Mesenchymal stem cell (in vitro differentiated cells and primary cell): ENCODE measurements at regions not wholly inside any gene's neighbourhood (a gene's known extent, or its start where the extent isn't known, plus 50 kb on each side); places are given as distances from the start of the nearest gene placed in this dataset.
"Not testable (repeated sequence)": the region's sequence is repeated elsewhere in the genome, so short reads cannot be mapped to it uniquely, and the experiment has no call there.

ENCODE experiments used
- DNase-seq: peaks from one replicate; pipeline ENCODE4 v3.0.0-alpha.2; 2013
- H2AFZ ChIP-seq: one replicate; pipeline ENCODE4 v1.6.1; 2013; ENCODE audit warnings: low read depth, mild to moderate bottlenecking, control low read depth, inconsistent platforms, low read length, moderate library complexity
- H2AK5ac ChIP-seq: 2 replicates; pipeline ENCODE4 v1.6.1; 2013; ENCODE audit warnings: low read length, moderate library complexity, mild to moderate bottlenecking, inconsistent platforms; ENCODE audit not compliant: severe bottlenecking
- H2BK120ac ChIP-seq: one replicate; pipeline ENCODE4 v1.6.1; 2013; ENCODE audit warnings: low read depth, mild to moderate bottlenecking, inconsistent platforms, low read length, moderate library complexity
- H2BK12ac ChIP-seq, 2 experiments: one replicate each; pipeline ENCODE4 v1.6.1; 2013; ENCODE audit warnings: inconsistent platforms in 2 of 2, low read length in 2 of 2, mild to moderate bottlenecking in 2 of 2, moderate library complexity in 2 of 2, control low read depth in 1 of 2
- H2BK15ac ChIP-seq: one replicate; pipeline ENCODE4 v1.6.1; 2013; ENCODE audit warnings: mild to moderate bottlenecking, low read depth, inconsistent platforms; ENCODE audit not compliant: poor library complexity, severe bottlenecking
- H2BK5ac ChIP-seq: 2 replicates; pipeline ENCODE4 v1.6.1; 2013; ENCODE audit warnings: low read depth, mild to moderate bottlenecking, low read length, control low read depth, inconsistent platforms; ENCODE audit not compliant: poor library complexity, severe bottlenecking
- H3K14ac ChIP-seq, 2 experiments: one replicate each; pipeline ENCODE4 v1.6.1; 2013; ENCODE audit warnings: inconsistent platforms in 2 of 2, low read length in 2 of 2, control low read depth in 1 of 2, mild to moderate bottlenecking in 1 of 2, moderate library complexity in 1 of 2
- H3K18ac ChIP-seq, 2 experiments: one replicate each; pipeline ENCODE4 v1.6.1; 2013; ENCODE audit warnings: inconsistent platforms in 2 of 2, low read length in 2 of 2, control low read depth in 1 of 2, low read depth in 1 of 2, mild to moderate bottlenecking in 1 of 2
- H3K23ac ChIP-seq, 2 experiments: one replicate each; pipeline ENCODE4 v1.6.1; 2013; ENCODE audit warnings: inconsistent platforms in 2 of 2, low read length in 2 of 2, mild to moderate bottlenecking in 2 of 2, moderate library complexity in 2 of 2, control low read depth in 1 of 2
- H3K27ac ChIP-seq: 2 replicates; pipeline ENCODE4 v1.5.1; 2013; ENCODE audit warnings: mild to moderate bottlenecking, moderate library complexity, low read length, control low read depth, inconsistent platforms; ENCODE audit not compliant: poor library complexity, severe bottlenecking
- H3K27me3 ChIP-seq, 2 experiments: 2 replicates each; pipeline versions ENCODE4 v1.6.1 to v1.7.0; 2013; ENCODE audit warnings: low read length in 2 of 2, mild to moderate bottlenecking in 2 of 2, moderate library complexity in 2 of 2, control low read depth in 1 of 2, inconsistent platforms in 1 of 2; ENCODE audit not compliant: control insufficient read depth in 1 of 2, insufficient read depth in 1 of 2
- H3K36me3 ChIP-seq, 2 experiments: 2 replicates each; pipeline versions ENCODE4 v1.6.1 to v1.7.0; 2013; ENCODE audit warnings: low read length in 2 of 2, control low read depth in 1 of 2, inconsistent platforms in 1 of 2, low read depth in 1 of 2, mild to moderate bottlenecking in 1 of 2; ENCODE audit not compliant: insufficient read depth in 2 of 2, control insufficient read depth in 1 of 2
- H3K4ac ChIP-seq, 2 experiments: one replicate each; pipeline ENCODE4 v1.6.1; 2013; ENCODE audit warnings: inconsistent platforms in 2 of 2, low read length in 2 of 2, mild to moderate bottlenecking in 2 of 2, moderate library complexity in 2 of 2, control low read depth in 1 of 2, low read depth in 1 of 2
- H3K4me1 ChIP-seq: 2 replicates; pipeline ENCODE4 v1.6.1; 2013; ENCODE audit warnings: low read depth, low read length, control low read depth; ENCODE audit not compliant: control insufficient read depth, insufficient read depth
- H3K4me2 ChIP-seq: 2 replicates; pipeline ENCODE4 v1.6.1; 2013; ENCODE audit warnings: low read length, mild to moderate bottlenecking, inconsistent platforms; ENCODE audit not compliant: poor library complexity, severe bottlenecking
- H3K4me3 ChIP-seq, 2 experiments: 2 replicates each; pipeline versions ENCODE4 v1.5.1 to v1.7.0; 2013; ENCODE audit warnings: low read length in 2 of 2, mild to moderate bottlenecking in 2 of 2, control low read depth in 1 of 2, low read depth in 1 of 2; ENCODE audit not compliant: insufficient read depth in 1 of 2
- H3K79me1 ChIP-seq: replicated peaks from 2 replicates; pipeline ENCODE4 v1.6.1; 2013; ENCODE audit warnings: mild to moderate bottlenecking, control low read depth, low read length, inconsistent platforms; ENCODE audit not compliant: poor library complexity, severe bottlenecking
- H3K9ac ChIP-seq: 2 replicates; pipeline ENCODE4 v1.7.0; 2013; ENCODE audit warnings: mild to moderate bottlenecking, low read length, moderate library complexity
- H3K9me3 ChIP-seq: 2 replicates; pipeline ENCODE4 v1.7.0; 2013; ENCODE audit warnings: mild to moderate bottlenecking, low read length; ENCODE audit not compliant: control insufficient read depth
- H4K8ac ChIP-seq: one replicate; pipeline ENCODE4 v1.6.1; 2013; ENCODE audit warnings: inconsistent platforms, mild to moderate bottlenecking, low read length, moderate library complexity
- H4K91ac ChIP-seq: one replicate; pipeline ENCODE4 v1.6.1; 2013; ENCODE audit warnings: mild to moderate bottlenecking, low read length, inconsistent platforms
- WGBS: methylation state at CpG from one replicate; pipeline ENCODE4 v1.1.7; 2013; ENCODE audit warnings: mixed read lengths; 5-methylcytosine and 5-hydroxymethylcytosine counted together

DNA sequence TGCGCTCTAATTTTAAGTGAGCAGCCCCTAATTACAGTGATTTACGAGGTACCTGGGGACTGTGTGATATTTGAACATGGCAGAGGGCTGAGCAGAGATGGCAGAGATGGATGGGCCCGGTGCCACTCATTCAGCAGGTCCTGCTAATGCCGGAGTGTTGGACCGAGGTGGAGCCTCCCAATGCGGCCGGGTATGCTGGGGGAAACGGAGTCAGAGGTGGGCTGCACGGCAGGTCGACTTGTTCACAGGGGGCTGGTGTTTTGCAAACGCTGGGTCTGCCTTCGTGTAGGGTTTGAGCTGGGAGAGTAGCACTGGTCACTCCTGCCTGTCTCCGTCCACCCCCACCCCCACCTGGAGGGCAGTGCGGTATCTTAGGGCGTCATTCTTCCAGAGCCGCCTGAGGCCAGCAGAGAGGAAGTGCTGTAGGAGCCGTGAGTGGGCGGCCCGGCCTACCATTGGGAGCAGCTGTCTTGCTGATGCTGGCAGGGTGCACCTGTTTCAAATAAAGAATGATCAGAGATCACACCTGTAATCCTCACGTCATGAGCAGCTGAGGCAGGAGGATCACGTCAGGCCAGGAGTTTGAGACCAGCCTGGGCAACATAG lies 122.6 kb downstream of the IGLL1 start:
- Histone ChIP-seq H3K4me3 (no peak overlapping the region), H4K8ac (no peak overlapping the region), H2BK120ac (no peak overlapping the region), H2BK15ac (no peak overlapping the region), H2BK5ac (no peak overlapping the region), H3K9me3 (no peaks in the 10 kb centered on the region), H3K23ac (no peak overlapping the region), H2BK12ac (no peak overlapping the region), H3K27ac (no peak overlapping the region), H3K4ac (no peak overlapping the region), H3K27me3 (peaks cover 0 to 39% of the 10 kb centered on the region in 2 experiments), H2AFZ (no peak overlapping the region), H3K4me1 (no peaks in the 10 kb centered on the region), H3K14ac (no peak overlapping the region), H3K36me3 (no peaks in the 10 kb centered on the region), H3K4me2 (no peak overlapping the region), H3K79me1 (no peaks in the 10 kb centered on the region), H4K91ac (peak overlapping the region; percentile 21), H2AK5ac (no peak overlapping the region), H3K18ac (no peak overlapping the region), H3K9ac (no peak overlapping the region)
- 82% methylated on average over 21 of the region's 21 CpGs for WGBS
- no peak for DNase-seq

DNA sequence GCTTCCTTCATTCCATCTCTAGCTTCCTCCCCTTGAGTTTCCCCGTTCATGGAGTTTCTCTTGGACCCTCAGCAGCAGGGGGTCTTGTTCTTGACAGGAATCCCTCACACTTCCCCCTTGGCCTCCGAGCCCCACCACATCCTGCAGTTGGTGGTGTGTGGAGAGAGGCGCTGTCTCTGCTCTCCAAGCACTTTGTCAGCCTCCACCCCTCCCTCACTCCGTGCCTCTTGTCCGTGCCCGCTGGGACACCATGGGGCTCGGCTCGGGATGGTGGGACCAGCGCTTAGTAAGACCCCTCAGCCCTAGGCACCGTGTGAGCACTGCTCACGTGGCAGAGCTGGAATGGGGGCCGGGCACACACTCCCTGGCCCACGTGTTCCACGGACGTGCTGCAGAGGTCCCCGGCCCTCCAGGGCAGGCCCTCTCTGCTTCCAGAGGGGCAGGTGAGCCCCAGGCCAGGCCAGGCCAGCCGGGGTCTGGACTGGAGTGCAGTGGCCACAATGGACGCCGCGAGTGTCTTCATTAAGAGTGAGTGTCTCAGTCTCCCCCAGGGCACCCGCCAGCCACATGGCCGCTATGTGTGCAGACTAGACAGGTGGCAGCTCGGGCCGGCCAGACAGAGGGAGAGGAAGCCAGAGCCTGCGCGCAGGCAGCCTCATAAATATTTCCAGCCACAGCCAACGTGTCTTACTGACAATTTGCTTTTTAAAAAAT lies 123.3 kb downstream of the IGLL1 start:
- H4K8ac ChIP-seq, H3K23ac ChIP-seq, H3K27ac ChIP-seq, H3K9me3 ChIP-seq, H2AFZ ChIP-seq, H4K91ac ChIP-seq, H3K4me3 ChIP-seq, H2BK120ac ChIP-seq, H3K36me3 ChIP-seq, H2BK15ac ChIP-seq, H3K9ac ChIP-seq, DNase-seq, H2AK5ac ChIP-seq, H3K4ac ChIP-seq, H3K4me1 ChIP-seq, H3K18ac ChIP-seq, H3K4me2 ChIP-seq, H2BK12ac ChIP-seq, H2BK5ac ChIP-seq, H3K79me1 ChIP-seq, H3K14ac ChIP-seq: not testable (repeated sequence)
- peaks cover 0 to 44% of the 10 kb centered on the region in 2 experiments for H3K27me3 ChIP-seq
- WGBS, result 85% methylated on average over 25 of the region's 27 CpGs

DNA sequence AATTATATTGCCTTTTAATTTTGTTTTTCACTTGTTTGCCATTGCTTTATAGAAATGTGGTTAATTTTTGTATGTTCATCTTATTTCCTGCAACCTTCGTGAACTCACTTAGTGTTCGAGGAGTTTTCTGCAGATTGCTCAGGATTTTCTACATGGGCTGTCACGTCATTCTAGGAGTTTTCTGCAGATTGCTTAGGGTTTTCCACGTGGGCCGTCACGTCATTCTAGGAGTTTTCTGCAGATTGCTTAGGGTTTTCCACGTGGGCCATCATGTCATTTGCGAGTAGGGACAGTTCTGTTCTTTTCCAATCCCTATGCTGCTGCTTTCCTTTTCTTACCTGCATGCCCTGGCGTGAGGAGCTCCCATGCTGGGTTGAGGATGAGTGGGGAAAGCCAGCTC lies 125.7 kb downstream of the IGLL1 start:
- not testable (repeated sequence) for H3K4ac ChIP-seq, H3K9ac ChIP-seq, H4K8ac ChIP-seq, H3K23ac ChIP-seq, H2AK5ac ChIP-seq, H3K27ac ChIP-seq, H3K18ac ChIP-seq, H2BK5ac ChIP-seq, H4K91ac ChIP-seq, H3K4me2 ChIP-seq, H2BK12ac ChIP-seq, H3K9me3 ChIP-seq, H3K4me1 ChIP-seq, H3K4me3 ChIP-seq, H3K79me1 ChIP-seq, DNase-seq, H2AFZ ChIP-seq, H3K14ac ChIP-seq, H2BK120ac ChIP-seq, H3K36me3 ChIP-seq, H2BK15ac ChIP-seq
- peaks cover 0 to 49% of the 10 kb centered on the region in 2 experiments for H3K27me3 ChIP-seq
- WGBS, result 75% methylated on average over 8 of the region's 9 CpGs

DNA sequence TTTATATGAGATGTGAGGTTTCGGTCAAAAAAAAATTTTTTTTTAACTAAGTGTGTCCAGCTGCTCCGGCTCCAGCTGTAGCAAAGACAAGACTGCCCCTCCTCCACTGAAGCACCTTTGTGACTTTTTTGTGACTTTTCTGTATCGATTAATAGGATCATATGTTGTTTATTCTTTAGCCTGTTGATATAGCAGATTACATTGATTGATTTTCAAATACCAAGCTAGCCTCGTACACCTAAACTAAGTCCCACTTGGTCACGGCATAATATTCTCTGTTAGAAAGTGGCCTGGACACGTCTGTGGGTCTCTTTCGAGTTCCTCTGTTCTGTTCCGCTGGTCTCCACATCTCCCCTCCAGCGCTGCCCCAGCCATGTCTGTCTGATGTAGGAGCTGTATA lies 126.8 kb downstream of the IGLL1 start:
- H3K27ac ChIP-seq, result no peak overlapping the region
- no peak overlapping the region for H2AK5ac ChIP-seq
- H3K23ac ChIP-seq, result no peak overlapping the region
- H3K36me3 ChIP-seq, result no peaks in the 10 kb centered on the region
- H3K9ac ChIP-seq, result no peak overlapping the region
- 93% methylated on average over 7 of the region's 9 CpGs for WGBS
- peaks cover 0 to 41% of the 10 kb centered on the region in 2 experiments for H3K27me3 ChIP-seq
- no peaks in the 10 kb centered on the region for H3K79me1 ChIP-seq
- H3K18ac ChIP-seq, result no peak overlapping the region
- DNase-seq, result no peak
- no peak overlapping the region for H3K14ac ChIP-seq
- H3K4me1 ChIP-seq, result no peaks in the 10 kb centered on the region
- no peaks in the 10 kb centered on the region for H3K9me3 ChIP-seq
- no peak overlapping the region for H4K8ac ChIP-seq
- no peak overlapping the region for H2BK5ac ChIP-seq
- H2BK120ac ChIP-seq, result no peak overlapping the region
- H2AFZ ChIP-seq, result no peak overlapping the region
- no peak overlapping the region for H2BK15ac ChIP-seq
- H2BK12ac ChIP-seq, result no peak overlapping the region
- H3K4me2 ChIP-seq, result no peak overlapping the region
- H3K4ac ChIP-seq, result no peak overlapping the region
- no peak overlapping the region for H4K91ac ChIP-seq
- H3K4me3 ChIP-seq, result no peak overlapping the region
